Astrocyte (in vitro differentiated cells and primary cell): ENCODE measurements at regions not wholly inside any gene's neighbourhood (a gene's known extent, or its start where the extent isn't known, plus 50 kb on each side); places are given as distances from the start of the nearest gene placed in this dataset.

Experiments used
- DNase-seq: peaks from one replicate; pipeline ENCODE4 v3.0.0-alpha.2; 2010; ENCODE audit warnings: low read depth
- FAIRE-seq: peaks from 2 replicates; lab custom pipeline; 2011; peaks lifted over from hg19 to GRCh38; lab: Jason Lieb, UNC
- H2AFZ ChIP-seq: 2 replicates; pipeline ENCODE4 v1.6.0; 2012; ENCODE audit warnings: low read depth, low read length, inconsistent platforms
- H3K27ac ChIP-seq: 2 replicates; pipeline ENCODE4 v1.5.1; 2011; ENCODE audit warnings: low read depth, low read length, inconsistent platforms
- H3K27me3 ChIP-seq: 2 replicates; pipeline ENCODE4 v1.6.0; 2011; ENCODE audit warnings: low read length, inconsistent platforms; ENCODE audit not compliant: insufficient read depth
- H3K36me3 ChIP-seq: 2 replicates; pipeline ENCODE4 v1.5.1; 2011; ENCODE audit warnings: low read length, inconsistent platforms; ENCODE audit not compliant: insufficient read depth
- H3K4me1 ChIP-seq: 2 replicates; pipeline ENCODE4 v1.5.1; 2011; ENCODE audit warnings: low read length, inconsistent platforms; ENCODE audit not compliant: insufficient read depth
- H3K4me2 ChIP-seq: 2 replicates; pipeline ENCODE4 v1.6.0; 2012; ENCODE audit warnings: low read length, inconsistent platforms
- H3K4me3 ChIP-seq: 2 replicates; pipeline ENCODE4 v1.5.1; 2011; ENCODE audit warnings: low read depth, mild to moderate bottlenecking, low read length, inconsistent platforms; ENCODE audit not compliant: insufficient read depth
- H3K79me2 ChIP-seq: 2 replicates; pipeline ENCODE4 v1.6.0; 2012; ENCODE audit warnings: mild to moderate bottlenecking, low read length, inconsistent platforms; ENCODE audit not compliant: insufficient read depth
- H3K9ac ChIP-seq: 2 replicates; pipeline ENCODE4 v1.6.0; 2012; ENCODE audit warnings: mild to moderate bottlenecking, low read length, inconsistent platforms
- H3K9me3 ChIP-seq: 2 replicates; pipeline ENCODE4 v1.5.1; 2012; ENCODE audit warnings: low read depth, mild to moderate bottlenecking, low read length, inconsistent platforms; ENCODE audit not compliant: insufficient read depth
- H4K20me1 ChIP-seq: 2 replicates; pipeline ENCODE4 v1.6.0; 2012; ENCODE audit warnings: low read length, inconsistent platforms; ENCODE audit not compliant: insufficient read depth
- H3K27ac Mint-ChIP-seq: one replicate; pipeline ENCODE4 v1.8.0; 2021; ENCODE audit warnings: mild to moderate bottlenecking, mixed read lengths; ENCODE audit not compliant: unreplicated experiment
- H3K27me3 Mint-ChIP-seq: one replicate; pipeline ENCODE4 v1.8.0; 2021; ENCODE audit warnings: low read depth, mixed read lengths; ENCODE audit not compliant: unreplicated experiment
- H3K36me3 Mint-ChIP-seq: one replicate; pipeline ENCODE4 v1.8.0; 2021; ENCODE audit warnings: low read depth, mixed read lengths; ENCODE audit not compliant: unreplicated experiment
- H3K4me1 Mint-ChIP-seq: one replicate; pipeline ENCODE4 v1.8.0; 2021; ENCODE audit warnings: low read depth, mixed read lengths; ENCODE audit not compliant: unreplicated experiment
- H3K4me3 Mint-ChIP-seq: one replicate; pipeline ENCODE4 v1.8.0; 2021; ENCODE audit warnings: mild to moderate bottlenecking, moderate library complexity, mixed read lengths; ENCODE audit not compliant: unreplicated experiment
- H3K9me3 Mint-ChIP-seq: one replicate; pipeline ENCODE4 v1.8.0; 2021; ENCODE audit warnings: mild to moderate bottlenecking, mixed read lengths; ENCODE audit not compliant: unreplicated experiment
- EZH2 ChIP-seq: IDR thresholded peaks from 2 replicates; pipeline ENCODE4 v1.6.1; 2012; ENCODE audit warnings: mild to moderate bottlenecking, low read length, inconsistent platforms; ENCODE audit not compliant: insufficient read depth
- TF ChIP-seq, protein P1 (sequence below): IDR thresholded peaks from 2 replicates; pipeline ENCODE4 v1.5.1; 2011; ENCODE audit warnings: low read depth, mild to moderate bottlenecking, inconsistent platforms, low read length, moderate library complexity; ENCODE audit not compliant: insufficient read depth

DNA sequence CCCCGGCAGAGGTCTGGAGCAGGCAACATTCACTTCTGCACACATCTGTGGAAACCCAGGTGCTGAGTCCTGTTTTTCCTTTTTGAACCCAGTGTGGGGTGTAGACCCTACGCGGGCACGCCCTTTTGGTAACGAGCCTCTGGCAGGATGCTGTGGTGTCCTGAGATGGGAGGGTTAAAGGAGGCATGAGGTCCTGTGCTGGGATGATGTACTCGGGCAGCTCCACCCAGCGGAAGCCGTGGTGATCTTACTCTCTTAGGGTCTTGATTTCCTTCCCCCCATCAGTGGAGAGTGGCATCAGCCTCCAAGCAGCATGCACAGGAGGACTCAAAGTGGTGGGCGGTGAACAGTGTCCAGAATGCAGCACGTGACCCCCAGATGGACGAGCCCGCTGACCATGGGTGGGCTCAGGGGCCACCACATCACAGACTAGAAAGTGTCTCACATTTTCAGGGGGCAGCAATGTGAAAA is 148.6 kb downstream of the DNAJB6 start:
- Histone ChIP-seq H3K79me2 (no peaks in the 10 kb centered on the region), H3K4me2 (no peak overlapping the region), H3K9ac (no peak overlapping the region), H3K4me3 (no peak overlapping the region), H4K20me1 (no peaks in the 10 kb centered on the region), H3K4me1 (no peaks in the 10 kb centered on the region), H3K27me3 (no peaks in the 10 kb centered on the region), H3K27ac (no peak overlapping the region), H2AFZ (no peak overlapping the region), H3K36me3 (no peaks in the 10 kb centered on the region), H3K9me3 (peaks cover 8% of the 10 kb centered on the region)
- peaks cover 15% of the 10 kb centered on the region for H3K9me3 Mint-ChIP-seq
- H3K4me3 Mint-ChIP-seq = peak overlapping the region; percentile 34
- no peaks in the 10 kb centered on the region for H3K36me3 Mint-ChIP-seq
- H3K4me1 Mint-ChIP-seq = no peaks in the 10 kb centered on the region
- FAIRE-seq = no peak
- no peak for DNase-seq
- TF ChIP-seq EZH2 = no peak
- TF ChIP-seq, protein P1, sequence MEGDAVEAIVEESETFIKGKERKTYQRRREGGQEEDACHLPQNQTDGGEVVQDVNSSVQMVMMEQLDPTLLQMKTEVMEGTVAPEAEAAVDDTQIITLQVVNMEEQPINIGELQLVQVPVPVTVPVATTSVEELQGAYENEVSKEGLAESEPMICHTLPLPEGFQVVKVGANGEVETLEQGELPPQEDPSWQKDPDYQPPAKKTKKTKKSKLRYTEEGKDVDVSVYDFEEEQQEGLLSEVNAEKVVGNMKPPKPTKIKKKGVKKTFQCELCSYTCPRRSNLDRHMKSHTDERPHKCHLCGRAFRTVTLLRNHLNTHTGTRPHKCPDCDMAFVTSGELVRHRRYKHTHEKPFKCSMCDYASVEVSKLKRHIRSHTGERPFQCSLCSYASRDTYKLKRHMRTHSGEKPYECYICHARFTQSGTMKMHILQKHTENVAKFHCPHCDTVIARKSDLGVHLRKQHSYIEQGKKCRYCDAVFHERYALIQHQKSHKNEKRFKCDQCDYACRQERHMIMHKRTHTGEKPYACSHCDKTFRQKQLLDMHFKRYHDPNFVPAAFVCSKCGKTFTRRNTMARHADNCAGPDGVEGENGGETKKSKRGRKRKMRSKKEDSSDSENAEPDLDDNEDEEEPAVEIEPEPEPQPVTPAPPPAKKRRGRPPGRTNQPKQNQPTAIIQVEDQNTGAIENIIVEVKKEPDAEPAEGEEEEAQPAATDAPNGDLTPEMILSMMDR = no peak
- H3K27ac Mint-ChIP-seq = no peak overlapping the region
- H3K27me3 Mint-ChIP-seq = no peaks in the 10 kb centered on the region

DNA sequence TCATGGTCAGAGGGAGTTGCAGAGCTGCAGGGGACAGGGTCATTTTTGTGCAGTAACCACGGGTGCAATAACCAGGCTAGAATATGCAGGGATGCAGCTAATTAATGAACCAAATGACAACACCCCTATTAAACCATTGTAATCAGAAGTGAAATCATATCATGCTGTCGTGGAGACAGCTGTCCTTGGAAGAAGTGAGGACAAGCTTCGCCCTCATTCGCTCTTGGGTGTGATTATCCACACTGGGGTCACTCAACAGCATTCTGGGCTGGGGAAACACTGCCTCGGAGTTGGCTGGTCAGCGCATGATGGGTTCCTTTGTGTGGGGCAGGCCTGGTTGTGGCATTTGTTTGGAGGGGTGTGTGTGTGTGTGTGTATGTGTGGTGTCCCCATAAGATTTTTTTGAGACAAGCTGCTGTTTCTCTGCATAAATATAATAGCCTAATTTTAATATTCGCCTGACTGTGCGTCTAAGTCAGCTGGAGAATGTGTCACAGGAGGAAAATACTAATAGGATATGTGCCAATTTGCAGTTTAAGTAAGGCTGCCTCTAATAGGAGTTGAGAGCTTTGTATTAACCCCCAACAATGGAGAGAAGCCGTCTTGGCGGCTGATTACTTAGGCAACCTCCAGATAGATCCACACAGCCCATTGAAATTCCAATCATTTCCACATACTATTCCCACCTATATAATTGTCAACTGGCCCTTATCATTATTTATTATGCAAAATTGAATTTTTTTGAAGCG is 149.4 kb downstream of the DNAJB6 start:
- no peaks in the 10 kb centered on the region for H3K79me2 ChIP-seq
- FAIRE-seq (no peak), DNase-seq (no peak)
- H3K4me3 ChIP-seq = no peak overlapping the region
- no peak overlapping the region for H2AFZ ChIP-seq
- no peaks in the 10 kb centered on the region for H3K4me1 ChIP-seq
- no peak overlapping the region for H3K27ac Mint-ChIP-seq
- H3K4me1 Mint-ChIP-seq = no peaks in the 10 kb centered on the region
- no peak overlapping the region for H3K9ac ChIP-seq
- no peaks in the 10 kb centered on the region for H3K27me3 Mint-ChIP-seq
- H3K27ac ChIP-seq = no peak overlapping the region
- H3K9me3 ChIP-seq = peaks cover 8% of the 10 kb centered on the region
- H3K36me3 Mint-ChIP-seq = peaks cover 2% of the 10 kb centered on the region
- no peaks in the 10 kb centered on the region for H4K20me1 ChIP-seq
- H3K27me3 ChIP-seq = no peaks in the 10 kb centered on the region
- H3K36me3 ChIP-seq = no peaks in the 10 kb centered on the region
- no peak overlapping the region for H3K4me2 ChIP-seq
- no peak for TF ChIP-seq EZH2
- TF ChIP-seq, protein P1 = no peak
- H3K4me3 Mint-ChIP-seq = no peak overlapping the region
- H3K9me3 Mint-ChIP-seq = peaks cover 15% of the 10 kb centered on the region
